HepG2 (cell line): ENCODE measurements at regions not wholly inside any gene's neighbourhood (a gene's known extent, or its start where the extent isn't known, plus 50 kb on each side); places are given as distances from the start of the nearest gene placed in this dataset.
A peak's percentile ranks its signal among the peaks of the same experiment; 100 is the strongest.

Experiments used
- ARNT2 ChIP-seq: sonication (generic); formaldehyde crosslinking; IDR thresholded peaks from 2 replicates; pipeline ENCODE4 v1.8.0; 2022; ENCODE audit warnings: mild to moderate bottlenecking, low read depth, missing genetic modification reagents, moderate library complexity
- FOSL1 ChIP-seq: sonication (generic); formaldehyde crosslinking; IDR thresholded peaks from 2 replicates; pipeline ENCODE4 v1.9.0; 2021; ENCODE audit warnings: missing genetic modification reagents, borderline replicate concordance
- KAT2B ChIP-seq: fragments of 150-350 bp; IDR thresholded peaks from 2 replicates; pipeline ENCODE4 v1.6.1; 2014; ENCODE audit warnings: low read depth, low read length, borderline replicate concordance
- KLF13 ChIP-seq: sonication (generic); formaldehyde crosslinking; IDR thresholded peaks from 2 replicates; pipeline ENCODE4 v1.4.0; 2020; ENCODE audit warnings: mild to moderate bottlenecking, missing genetic modification reagents
- NONO ChIP-seq, 2 experiments: fragments of 450-650 bp in 1 of 2; sonication (generic) in 1 of 2; formaldehyde crosslinking in 1 of 2; IDR thresholded peaks in 1 of 2; conservative IDR thresholded peaks in 1 of 2; 2 replicates each; pipeline versions ENCODE4 v1.6.1 to v1.8.0; 2017 to 2022; ENCODE audit warnings: mild to moderate bottlenecking in 1 of 2, missing genetic modification reagents in 1 of 2, moderate library complexity in 1 of 2
- PRDM10 ChIP-seq: sonication (generic); formaldehyde crosslinking; IDR thresholded peaks from 2 replicates; pipeline ENCODE4 v1.4.0; 2020; ENCODE audit warnings: low read depth, missing genetic modification reagents
- SMAD1 ChIP-seq: sonication (generic); formaldehyde crosslinking; IDR thresholded peaks from 2 replicates; pipeline ENCODE4 v1.4.0; 2020; ENCODE audit warnings: missing genetic modification reagents, low read depth, mild to moderate bottlenecking, borderline replicate concordance
- SMAD9 ChIP-seq: sonication (generic); formaldehyde crosslinking; IDR thresholded peaks from 2 replicates; pipeline ENCODE4 v1.5.1; 2020; ENCODE audit warnings: mild to moderate bottlenecking, missing genetic modification reagents
- SNAPC2 ChIP-seq: sonication (generic); formaldehyde crosslinking; IDR thresholded peaks from 2 replicates; pipeline ENCODE4 v1.8.1; 2022; ENCODE audit warnings: mild to moderate bottlenecking, missing genetic modification reagents
- SRF ChIP-seq: IDR thresholded peaks from 2 replicates; pipeline ENCODE4 v1.6.1; 2011; ENCODE audit warnings: mild to moderate bottlenecking, low read depth, low read length, moderate library complexity
- STAG1 ChIP-seq: sonication (generic); formaldehyde crosslinking; IDR thresholded peaks from 2 replicates; pipeline ENCODE4 v1.4.0; 2020; ENCODE audit warnings: missing genetic modification reagents
- TBX2 ChIP-seq: sonication (generic); formaldehyde crosslinking; IDR thresholded peaks from 2 replicates; pipeline ENCODE4 v1.5.0; 2020; ENCODE audit warnings: missing genetic modification reagents, mild to moderate bottlenecking, borderline replicate concordance
- THAP7 ChIP-seq: sonication (generic); formaldehyde crosslinking; IDR thresholded peaks from 2 replicates; pipeline ENCODE4 v1.8.1; 2023; ENCODE audit warnings: mild to moderate bottlenecking, missing genetic modification reagents
- ZBTB20 ChIP-seq: sonication (generic); formaldehyde crosslinking; IDR thresholded peaks from 2 replicates; pipeline ENCODE4 v1.8.1; 2023; ENCODE audit warnings: missing genetic modification reagents, low read depth, mild to moderate bottlenecking, borderline replicate concordance
- ZFX ChIP-seq: sonication (generic); formaldehyde crosslinking; IDR thresholded peaks from 2 replicates; pipeline ENCODE4 v1.4.0; 2020; ENCODE audit warnings: mild to moderate bottlenecking, low read depth, missing genetic modification reagents, moderate library complexity
- ZMYM3 ChIP-seq: sonication (generic); formaldehyde crosslinking; IDR thresholded peaks from 2 replicates; pipeline ENCODE4 v1.5.1; 2020; ENCODE audit warnings: mild to moderate bottlenecking, missing genetic modification reagents
- ZNF224 ChIP-seq: sonication (generic); formaldehyde crosslinking; IDR thresholded peaks from 2 replicates; pipeline ENCODE4 v1.5.0; 2020; ENCODE audit warnings: mild to moderate bottlenecking, missing genetic modification reagents
- ZNF225 ChIP-seq: sonication (generic); formaldehyde crosslinking; IDR thresholded peaks from 2 replicates; pipeline ENCODE4 v1.4.0; 2020; ENCODE audit warnings: mild to moderate bottlenecking, missing genetic modification reagents
- ZNF326 ChIP-seq: sonication (generic); formaldehyde crosslinking; IDR thresholded peaks from 2 replicates; pipeline ENCODE4 v1.4.0; 2020; ENCODE audit warnings: missing genetic modification reagents, borderline replicate concordance
- ZNF33B ChIP-seq: sonication (generic); formaldehyde crosslinking; IDR thresholded peaks from 2 replicates; pipeline ENCODE4 v1.5.1; 2020; ENCODE audit warnings: mild to moderate bottlenecking, missing genetic modification reagents
- ZNF605 ChIP-seq: sonication (generic); formaldehyde crosslinking; IDR thresholded peaks from 2 replicates; pipeline ENCODE4 v1.8.0; 2022; ENCODE audit warnings: mild to moderate bottlenecking, missing genetic modification reagents
- ZNF652 ChIP-seq: IDR thresholded peaks from 2 replicates; pipeline ENCODE4 v1.6.1; 2016; ENCODE audit warnings: low read depth, borderline replicate concordance
- ZNF7 ChIP-seq: IDR thresholded peaks from 2 replicates; pipeline ENCODE4 v1.6.1; 2016; ENCODE audit warnings: missing biosample characterization, missing genetic modification reagents
- ZNF710 ChIP-seq: sonication (generic); formaldehyde crosslinking; IDR thresholded peaks from 2 replicates; pipeline ENCODE4 v1.5.0; 2020; ENCODE audit warnings: mild to moderate bottlenecking, missing genetic modification reagents, borderline replicate concordance
- ZNF775 ChIP-seq: sonication (generic); formaldehyde crosslinking; IDR thresholded peaks from 2 replicates; pipeline ENCODE4 v1.4.0; 2020; ENCODE audit warnings: missing genetic modification reagents, mild to moderate bottlenecking, moderate library complexity, borderline replicate concordance
- ZNF776 ChIP-seq: sonication (generic); formaldehyde crosslinking; IDR thresholded peaks from 2 replicates; pipeline ENCODE4 v1.4.0; 2020; ENCODE audit warnings: mild to moderate bottlenecking, missing genetic modification reagents
- ZNF816 ChIP-seq: sonication (generic); formaldehyde crosslinking; IDR thresholded peaks from 2 replicates; pipeline ENCODE4 v1.8.0; 2022; ENCODE audit warnings: missing genetic modification reagents, mild to moderate bottlenecking, borderline replicate concordance

GRCh38 chr2:44061876-44062275 lies 66.1 kb upstream of the LRPPRC start (continued):
- TF ChIP-seq THAP7 (CRISPR knock-in tag), result no peak
- no peak for TF ChIP-seq NONO (IDR thresholded peaks at IDR 0.05)
- no peak for TF ChIP-seq NONO (CRISPR knock-in tag; conservative IDR thresholded peaks at IDR 0.05)
- TF ChIP-seq ZNF605 (CRISPR knock-in tag), result peak; percentile 45; the same call in 1 of the 2 replicates
- no peak for TF ChIP-seq ZNF33B (CRISPR knock-in tag)
- TF ChIP-seq TBX2 (CRISPR knock-in tag), result peak; percentile 58; the same call in 1 of the 2 replicates
- TF ChIP-seq ZNF652, result no peak
- no peak for TF ChIP-seq KAT2B
- 0 out of 2 replicates have a peak, but pooled peaks have one; percentile 1 for TF ChIP-seq ZMYM3 (CRISPR knock-in tag)
- no peak for TF ChIP-seq ZNF7
- no peak for TF ChIP-seq SRF
- no peak for TF ChIP-seq ZNF224
- TF ChIP-seq ZNF775, result no peak
- TF ChIP-seq KLF13 (CRISPR knock-in tag), result no peak
- TF ChIP-seq ZNF225, result no peak
- TF ChIP-seq ARNT2 (CRISPR knock-in tag), result no peak
- no peak for TF ChIP-seq ZBTB20 (CRISPR knock-in tag)
- no peak for TF ChIP-seq SNAPC2 (CRISPR knock-in tag)
- TF ChIP-seq SMAD1 (CRISPR knock-in tag), result no peak
- TF ChIP-seq PRDM10 (CRISPR knock-in tag), result peak; percentile 49; the same call in 1 of the 2 replicates
- TF ChIP-seq ZNF816, result no peak
- TF ChIP-seq ZFX (CRISPR knock-in tag), result no peak
- TF ChIP-seq STAG1 (CRISPR knock-in tag), result no peak
- no peak for TF ChIP-seq ZNF776 (CRISPR knock-in tag)
- peak; percentile 73; the same call in 1 of the 2 replicates for TF ChIP-seq ZNF710 (CRISPR knock-in tag)
- no peak for TF ChIP-seq ZNF326 (CRISPR knock-in tag)
- TF ChIP-seq SMAD9, result no peak
- no peak for TF ChIP-seq FOSL1 (CRISPR knock-in tag)
